ENCODE measurements at regions not wholly inside any gene's neighbourhood (a gene's known extent, or its start where the extent isn't known, plus 50 kb on each side); places are given as distances from the start of the nearest gene placed in this dataset.

- H3K9me2 ChIP-seq (ENCODE audit: insufficient read depth), result no peaks in the 10 kb centered on the region
- no peaks in the 10 kb centered on the region for H4K20me1 ChIP-seq (ENCODE audit: insufficient read depth)
- no peak for TF ChIP-seq ZFX (IDR thresholded peaks at IDR 0.05)
- no peak for TF ChIP-seq POLR2AphosphoS5 (IDR thresholded peaks at IDR 0.05; ENCODE audit: low read depth, low read length)
- TF ChIP-seq, protein P1, sequence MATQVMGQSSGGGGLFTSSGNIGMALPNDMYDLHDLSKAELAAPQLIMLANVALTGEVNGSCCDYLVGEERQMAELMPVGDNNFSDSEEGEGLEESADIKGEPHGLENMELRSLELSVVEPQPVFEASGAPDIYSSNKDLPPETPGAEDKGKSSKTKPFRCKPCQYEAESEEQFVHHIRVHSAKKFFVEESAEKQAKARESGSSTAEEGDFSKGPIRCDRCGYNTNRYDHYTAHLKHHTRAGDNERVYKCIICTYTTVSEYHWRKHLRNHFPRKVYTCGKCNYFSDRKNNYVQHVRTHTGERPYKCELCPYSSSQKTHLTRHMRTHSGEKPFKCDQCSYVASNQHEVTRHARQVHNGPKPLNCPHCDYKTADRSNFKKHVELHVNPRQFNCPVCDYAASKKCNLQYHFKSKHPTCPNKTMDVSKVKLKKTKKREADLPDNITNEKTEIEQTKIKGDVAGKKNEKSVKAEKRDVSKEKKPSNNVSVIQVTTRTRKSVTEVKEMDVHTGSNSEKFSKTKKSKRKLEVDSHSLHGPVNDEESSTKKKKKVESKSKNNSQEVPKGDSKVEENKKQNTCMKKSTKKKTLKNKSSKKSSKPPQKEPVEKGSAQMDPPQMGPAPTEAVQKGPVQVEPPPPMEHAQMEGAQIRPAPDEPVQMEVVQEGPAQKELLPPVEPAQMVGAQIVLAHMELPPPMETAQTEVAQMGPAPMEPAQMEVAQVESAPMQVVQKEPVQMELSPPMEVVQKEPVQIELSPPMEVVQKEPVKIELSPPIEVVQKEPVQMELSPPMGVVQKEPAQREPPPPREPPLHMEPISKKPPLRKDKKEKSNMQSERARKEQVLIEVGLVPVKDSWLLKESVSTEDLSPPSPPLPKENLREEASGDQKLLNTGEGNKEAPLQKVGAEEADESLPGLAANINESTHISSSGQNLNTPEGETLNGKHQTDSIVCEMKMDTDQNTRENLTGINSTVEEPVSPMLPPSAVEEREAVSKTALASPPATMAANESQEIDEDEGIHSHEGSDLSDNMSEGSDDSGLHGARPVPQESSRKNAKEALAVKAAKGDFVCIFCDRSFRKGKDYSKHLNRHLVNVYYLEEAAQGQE (IDR thresholded peaks at IDR 0.05; ENCODE audit: low read depth), result no peak
- TF ChIP-seq EGR1 (IDR thresholded peaks at IDR 0.05; ENCODE audit: low read depth), result no peak
- TF ChIP-seq, protein P2, sequence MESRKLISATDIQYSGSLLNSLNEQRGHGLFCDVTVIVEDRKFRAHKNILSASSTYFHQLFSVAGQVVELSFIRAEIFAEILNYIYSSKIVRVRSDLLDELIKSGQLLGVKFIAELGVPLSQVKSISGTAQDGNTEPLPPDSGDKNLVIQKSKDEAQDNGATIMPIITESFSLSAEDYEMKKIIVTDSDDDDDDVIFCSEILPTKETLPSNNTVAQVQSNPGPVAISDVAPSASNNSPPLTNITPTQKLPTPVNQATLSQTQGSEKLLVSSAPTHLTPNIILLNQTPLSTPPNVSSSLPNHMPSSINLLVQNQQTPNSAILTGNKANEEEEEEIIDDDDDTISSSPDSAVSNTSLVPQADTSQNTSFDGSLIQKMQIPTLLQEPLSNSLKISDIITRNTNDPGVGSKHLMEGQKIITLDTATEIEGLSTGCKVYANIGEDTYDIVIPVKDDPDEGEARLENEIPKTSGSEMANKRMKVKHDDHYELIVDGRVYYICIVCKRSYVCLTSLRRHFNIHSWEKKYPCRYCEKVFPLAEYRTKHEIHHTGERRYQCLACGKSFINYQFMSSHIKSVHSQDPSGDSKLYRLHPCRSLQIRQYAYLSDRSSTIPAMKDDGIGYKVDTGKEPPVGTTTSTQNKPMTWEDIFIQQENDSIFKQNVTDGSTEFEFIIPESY (IDR thresholded peaks at IDR 0.05; ENCODE audit: extremely low read depth, insufficient replicate concordance, low read length), result no peak
- no peak for TF ChIP-seq CTCF (IDR thresholded peaks at IDR 0.05 in 2 of 3, conservative IDR thresholded peaks at IDR 0.05 in 1 of 3; ENCODE audit: borderline replicate concordance in 1 of 3, insufficient read depth in 1 of 3, low read depth in 2 of 3, low read length in 2 of 3)
- no peak for TF ChIP-seq JUND (IDR thresholded peaks at IDR 0.05)
- TF ChIP-seq, protein P3, sequence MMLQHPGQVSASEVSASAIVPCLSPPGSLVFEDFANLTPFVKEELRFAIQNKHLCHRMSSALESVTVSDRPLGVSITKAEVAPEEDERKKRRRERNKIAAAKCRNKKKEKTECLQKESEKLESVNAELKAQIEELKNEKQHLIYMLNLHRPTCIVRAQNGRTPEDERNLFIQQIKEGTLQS (IDR thresholded peaks at IDR 0.05), result no peak
- TF ChIP-seq EZH2 (IDR thresholded peaks at IDR 0.05), result no peak
- no peak for TF ChIP-seq CEBPB (IDR thresholded peaks at IDR 0.05; ENCODE audit: low read depth)
- TF ChIP-seq YY1 (IDR thresholded peaks at IDR 0.05; ENCODE audit: extremely low read depth, insufficient replicate concordance, low read depth, low read length), result no peak
- no peak for TF ChIP-seq TCF7L2 (IDR thresholded peaks at IDR 0.05; ENCODE audit: borderline replicate concordance, extremely low read depth, insufficient read depth, insufficient read length)
- no peak for TF ChIP-seq SIN3A (IDR thresholded peaks at IDR 0.05; ENCODE audit: low read depth)
- no peaks in the 10 kb centered on the region for H3K4me1 ChIP-seq (ENCODE audit: control insufficient read depth in 1 of 2, insufficient read depth in 2 of 2, low read length in 2 of 2)
- no peak for ATAC-seq
- DNase-seq (ENCODE audit: low read depth, low spot score), result no peak
- no peaks in the 10 kb centered on the region for H3K27me3 ChIP-seq (ENCODE audit: insufficient read depth, low read length)
- no TSS peak for BruUV-seq (replicated peaks)
- intact Hi-C loops (cut with micrococcal nuclease), result no loop called here
- no peaks in the 10 kb centered on the region for H3K9me3 ChIP-seq (ENCODE audit: control insufficient read depth in 1 of 2, insufficient read depth in 1 of 2, low read depth in 1 of 2, low read length in 2 of 2)
- no peaks in the 10 kb centered on the region for H3K79me2 ChIP-seq (ENCODE audit: insufficient read depth, low read length)
- no peaks in the 10 kb centered on the region for H3K36me3 ChIP-seq (ENCODE audit: control insufficient read depth in 1 of 2, insufficient read depth in 2 of 2, low read length in 2 of 2)
- H3K4me3 ChIP-seq (replicated peaks in 1 of 2; ENCODE audit: low read depth in 1 of 2, low read length in 2 of 2), result no peak overlapping the region
- no peak overlapping the region for H3K27ac ChIP-seq (ENCODE audit: low read depth, low read length)
- CTCF ChIA-PET, result no interaction called here
- H3K4me2 ChIP-seq (ENCODE audit: low read length), result no peak overlapping the region
- POLR2A ChIA-PET, result no interaction called here
- no peak overlapping the region for H2AFZ ChIP-seq (ENCODE audit: low read depth, low read length, poor library complexity, severe bottlenecking)
- no peak overlapping the region for H3K9ac ChIP-seq (ENCODE audit: low read length)
- RAD21 ChIA-PET (ENCODE audit: low non-redundant PET in 1 of 2, low total read pairs in 2 of 2, uncharacterized antibody in 2 of 2, unreplicated experiment in 2 of 2), result no interaction called here
Measured at GRCh38 chr18:59799383-59800015, 100.3 kb upstream of the PMAIP1 start.
